Brain pericyte (primary cell): ENCODE measurements at regions not wholly inside any gene's neighbourhood (a gene's known extent, or its start where the extent isn't known, plus 50 kb on each side); places are given as distances from the start of the nearest gene placed in this dataset.
"Not testable (repeated sequence)": the region's sequence is repeated elsewhere in the genome, so short reads cannot be mapped to it uniquely, and the experiment has no call there.

Source experiments
- DNase-seq: peaks from one replicate; pipeline ENCODE4 v3.0.0-alpha.2; 2012; ENCODE audit warnings: low read depth, low spot score

DNA sequence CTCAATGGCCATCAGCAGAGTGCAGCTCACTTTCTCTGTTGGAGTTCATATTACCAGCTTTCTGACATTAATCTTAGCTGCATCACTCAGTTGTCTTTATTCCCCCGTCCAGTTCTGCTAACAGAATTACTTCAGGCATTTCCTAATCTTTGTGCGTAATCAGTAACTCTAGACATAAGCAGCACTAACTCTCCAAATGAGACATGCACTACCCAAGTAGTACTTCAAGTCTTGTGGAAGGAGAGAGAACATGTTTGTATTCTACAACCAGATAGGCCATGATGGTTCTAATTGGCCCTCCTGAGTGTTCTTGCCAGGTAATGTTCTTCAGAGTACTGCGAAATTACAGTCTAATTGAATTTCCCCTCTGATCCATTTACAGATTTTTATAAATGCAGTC lies 448.5 kb upstream of the RPS6KA3 start:
- DNase-seq = no peak

DNA sequence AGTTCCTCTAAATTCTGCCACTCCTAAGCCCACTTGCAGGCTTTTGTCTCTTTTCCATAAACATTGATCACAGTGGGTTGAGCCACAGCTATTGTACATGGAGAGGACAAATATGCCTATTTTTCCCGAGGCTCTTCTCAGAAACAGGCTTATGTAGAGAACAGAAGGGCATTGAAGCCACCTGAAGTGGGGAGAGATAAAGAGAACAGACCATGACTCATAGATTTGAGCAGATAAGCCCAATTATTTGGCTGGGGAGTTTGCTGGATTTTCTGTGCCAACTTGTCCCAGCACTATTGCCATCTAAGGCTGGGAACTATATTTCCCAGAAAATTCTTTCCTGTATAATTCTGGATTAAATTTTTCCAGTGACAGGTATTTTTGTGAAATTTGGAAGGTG lies 446.1 kb upstream of the RPS6KA3 start:
- no peak for DNase-seq

DNA sequence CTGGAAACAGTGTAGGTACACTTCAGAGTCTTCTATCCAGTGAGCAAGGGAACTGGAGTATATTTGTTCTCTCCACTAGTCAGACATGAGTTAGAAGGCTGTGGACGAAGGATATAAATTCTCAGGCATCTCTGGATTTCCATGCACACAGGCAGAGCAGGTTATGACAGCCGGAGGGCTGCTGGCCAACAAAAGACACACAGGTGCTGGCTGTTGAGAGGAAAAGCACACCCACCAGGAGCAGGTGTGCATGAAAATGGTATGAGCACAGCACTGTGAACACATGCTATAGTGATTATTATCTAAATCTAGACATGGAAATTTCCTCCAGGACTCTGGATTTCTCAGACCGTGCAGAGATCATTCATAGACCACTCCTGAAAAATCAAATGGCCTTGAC lies 444.7 kb upstream of the RPS6KA3 start:
- DNase-seq = no peak

DNA sequence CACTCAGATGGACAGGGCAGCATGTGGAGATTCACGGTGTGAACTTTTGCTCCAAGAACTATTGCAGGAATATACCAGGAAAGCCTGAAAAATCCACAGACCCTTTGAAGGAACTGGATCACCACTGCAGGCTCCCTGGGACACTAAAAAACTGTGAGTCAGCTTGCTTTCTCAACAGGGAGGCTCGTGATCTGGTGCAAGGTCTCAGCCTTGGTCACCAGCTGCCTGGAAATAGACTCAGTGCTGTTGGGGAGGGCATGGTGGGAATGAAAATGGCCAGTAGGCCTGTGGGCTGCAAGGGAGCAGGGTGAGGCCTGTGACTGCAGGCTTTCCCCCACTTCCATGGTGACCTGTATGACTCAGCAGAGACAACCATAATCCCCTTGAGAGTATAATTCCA lies 426.4 kb upstream of the RPS6KA3 start:
- DNase-seq = no peak

DNA sequence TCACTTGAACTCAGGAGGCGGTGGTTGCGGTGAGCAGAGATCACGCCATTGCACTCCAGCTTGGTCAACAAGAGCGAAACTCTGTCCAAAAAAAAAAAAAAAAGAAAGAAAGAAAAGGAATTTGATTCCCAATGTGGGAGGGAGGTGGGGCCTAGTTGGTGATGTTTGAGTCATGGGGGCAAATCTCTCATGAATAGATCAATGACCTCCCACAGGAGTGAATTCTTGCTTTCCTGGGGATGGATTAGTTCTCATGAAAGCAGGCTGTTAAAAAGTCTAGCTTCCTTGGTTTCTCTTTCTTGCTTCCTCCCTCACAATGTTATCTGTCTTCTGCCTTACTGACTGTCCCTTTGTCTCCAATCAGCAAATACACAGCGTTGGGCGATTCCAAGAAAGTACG lies 419.5 kb upstream of the RPS6KA3 start:
- no peak for DNase-seq

DNA sequence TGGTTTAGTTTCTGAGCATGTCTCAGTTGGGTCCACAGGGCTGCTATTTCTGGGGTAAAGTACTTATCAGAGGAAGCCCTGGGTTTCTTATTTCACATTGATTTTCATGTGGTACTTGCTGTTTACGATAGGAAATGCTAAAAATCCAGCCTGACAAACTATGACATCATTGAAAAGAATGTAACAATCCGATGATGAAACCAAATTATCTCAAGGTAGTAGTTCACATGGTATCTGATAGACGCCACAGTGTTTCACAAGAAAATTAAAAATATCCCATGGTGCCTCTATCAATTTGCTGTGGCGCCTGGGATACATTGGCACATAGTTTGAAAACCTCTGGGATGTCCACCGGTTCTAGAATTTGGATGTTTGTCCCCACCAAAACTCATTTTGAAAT lies 418.9 kb upstream of the RPS6KA3 start:
- no peak for DNase-seq

DNA sequence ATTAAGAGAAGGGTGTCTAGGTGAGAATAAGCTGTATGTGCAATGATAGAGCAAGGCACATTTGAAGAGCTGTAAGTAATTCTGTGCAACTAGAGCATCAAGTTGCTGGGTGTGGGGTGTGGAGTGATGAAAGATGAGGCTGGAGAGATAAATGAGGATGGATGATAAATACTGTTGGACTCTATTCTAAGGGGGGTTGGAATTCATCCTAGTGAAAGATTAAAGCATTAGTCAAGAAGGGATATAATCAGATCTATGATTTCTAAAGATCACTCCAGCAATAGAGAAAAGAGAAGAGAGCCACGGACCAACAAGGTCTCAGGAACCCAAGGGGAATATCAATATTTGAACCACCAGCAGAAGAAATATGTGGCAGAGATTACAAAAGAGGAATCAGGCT lies 415.0 kb upstream of the RPS6KA3 start:
- DNase-seq = no peak

DNA sequence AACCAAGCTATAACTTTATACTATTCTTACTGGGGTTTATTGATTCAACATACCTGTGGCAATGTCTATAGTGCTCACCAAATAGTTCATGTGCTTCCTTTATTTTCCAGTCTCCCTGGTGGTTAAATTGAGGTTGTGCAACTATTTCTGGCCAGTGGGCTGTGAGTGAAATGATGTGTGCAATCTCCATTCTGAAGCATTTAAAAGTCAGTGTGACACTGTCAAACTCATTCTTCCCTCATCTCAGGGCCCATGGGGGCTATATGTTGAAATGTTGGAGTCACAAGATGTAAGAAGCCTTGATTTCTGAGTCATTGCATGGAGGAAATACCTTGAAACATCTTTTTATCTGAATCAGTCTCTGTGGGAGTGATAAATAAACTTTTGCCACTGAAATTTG lies 414.3 kb upstream of the RPS6KA3 start:
- no peak for DNase-seq

DNA sequence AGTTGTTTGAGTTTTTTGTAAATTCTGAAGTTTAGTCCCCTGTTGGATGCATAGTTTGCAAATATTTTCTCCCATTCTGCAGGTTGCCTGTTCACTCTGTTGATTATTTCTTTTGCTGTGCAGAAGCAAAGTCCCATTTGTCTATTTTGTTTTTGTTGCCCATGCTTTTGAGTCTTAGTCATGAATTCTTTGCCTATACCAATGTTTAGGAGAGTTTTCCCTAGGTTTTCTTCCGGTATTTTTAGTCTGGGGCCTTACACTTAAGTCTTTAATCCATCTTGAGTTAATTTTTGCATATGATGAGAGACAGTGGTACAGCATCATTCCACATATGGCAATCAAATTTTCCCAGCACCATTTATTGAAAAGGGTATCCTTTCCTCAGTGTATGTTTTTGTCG lies 405.8 kb upstream of the RPS6KA3 start:
- DNase-seq = no peak

DNA sequence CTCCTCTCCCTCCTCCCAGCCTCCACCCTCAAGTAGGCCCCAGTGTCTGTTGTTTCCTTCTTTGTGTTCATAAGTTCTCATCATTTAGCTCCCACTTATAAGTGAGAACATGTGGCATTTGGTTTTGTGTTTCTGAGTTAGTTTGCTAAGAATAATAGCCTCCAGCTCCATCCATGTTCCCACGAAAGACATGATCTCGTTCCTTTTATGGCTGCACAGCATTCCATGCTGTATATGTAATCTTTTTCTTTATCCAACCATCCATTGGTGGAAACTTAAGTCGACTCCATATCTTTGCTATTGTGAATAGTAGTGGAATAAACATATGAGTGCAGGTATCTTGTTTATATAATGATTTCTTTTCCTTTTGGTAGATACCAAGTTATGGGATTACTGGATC lies 405.0 kb upstream of the RPS6KA3 start:
- not testable (repeated sequence) for DNase-seq

DNA sequence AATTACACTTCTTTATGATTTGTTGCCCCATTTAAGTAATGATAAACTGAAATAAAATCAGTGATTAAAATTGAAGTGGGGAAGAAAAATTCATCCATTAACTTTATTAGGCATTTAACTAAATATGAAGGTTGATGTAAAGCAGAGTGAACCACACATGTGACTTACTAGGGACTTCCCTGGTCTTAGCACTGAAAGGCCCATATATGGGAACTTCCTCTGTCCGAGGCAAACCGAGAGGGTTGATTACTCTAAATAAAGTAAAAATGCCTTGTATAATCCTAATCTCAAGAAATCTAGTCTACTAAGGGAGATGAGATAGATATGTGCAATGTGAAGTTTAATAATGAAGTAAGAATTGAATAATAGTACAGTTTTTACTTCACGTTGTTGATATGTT lies 403.9 kb upstream of the RPS6KA3 start:
- DNase-seq = no peak

DNA sequence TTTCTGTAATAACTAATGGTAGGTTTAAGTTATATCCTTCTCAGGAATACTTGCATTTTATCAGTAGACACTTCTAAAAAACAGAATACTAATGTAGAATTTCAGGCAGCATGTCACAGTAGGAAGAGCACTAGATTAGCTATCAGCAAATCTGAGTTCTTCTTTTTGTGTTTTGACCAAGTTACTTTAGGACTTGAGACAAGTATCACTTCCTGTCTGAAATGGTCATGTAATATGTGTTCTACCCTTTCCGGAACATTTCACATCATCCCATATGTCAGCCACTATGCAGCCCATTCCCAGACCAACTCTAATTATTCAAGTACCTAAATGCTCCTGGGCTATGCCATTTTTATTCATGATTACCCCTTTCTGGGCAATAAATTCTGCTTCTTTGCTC lies 401.8 kb upstream of the RPS6KA3 start:
- DNase-seq = no peak

DNA sequence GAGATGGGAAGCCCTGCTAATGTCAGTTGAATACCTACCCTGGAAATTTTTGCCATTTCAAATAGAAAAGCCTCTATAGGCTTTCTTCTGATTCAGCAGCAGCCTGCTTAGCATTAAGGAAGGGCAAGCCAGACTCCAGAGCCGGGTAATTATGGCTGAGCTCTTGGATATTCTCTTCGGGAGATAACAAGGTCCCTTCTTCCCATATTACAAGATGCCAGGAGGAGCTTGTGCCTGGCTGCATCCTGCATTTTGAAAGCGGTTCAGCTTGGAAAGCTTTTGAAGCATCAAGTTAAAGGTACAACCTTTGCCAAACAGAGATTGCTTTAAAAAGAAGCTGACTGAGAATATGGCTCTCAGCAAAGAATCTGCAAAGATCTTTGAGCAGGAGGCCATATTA lies 399.6 kb upstream of the RPS6KA3 start:
- no peak for DNase-seq

DNA sequence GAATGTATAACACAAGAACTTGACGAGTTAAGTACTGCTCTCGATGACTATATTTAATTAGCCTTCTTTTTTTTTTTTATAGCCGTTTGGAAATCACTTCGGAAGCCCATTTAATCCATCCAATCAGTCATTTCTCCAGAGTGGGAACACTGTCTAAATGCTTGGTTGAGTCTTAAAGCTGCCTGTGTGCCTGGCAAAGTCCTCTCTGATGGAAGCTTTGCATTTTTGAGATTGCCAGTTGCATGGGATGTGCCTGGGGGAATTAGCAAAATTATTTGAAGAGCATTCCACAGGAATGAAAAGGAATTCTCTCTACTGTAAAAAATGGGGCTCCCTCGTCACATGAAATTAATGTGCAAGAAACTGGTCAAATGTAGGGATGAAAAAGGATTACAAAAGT lies 398.8 kb upstream of the RPS6KA3 start:
- DNase-seq = no peak

DNA sequence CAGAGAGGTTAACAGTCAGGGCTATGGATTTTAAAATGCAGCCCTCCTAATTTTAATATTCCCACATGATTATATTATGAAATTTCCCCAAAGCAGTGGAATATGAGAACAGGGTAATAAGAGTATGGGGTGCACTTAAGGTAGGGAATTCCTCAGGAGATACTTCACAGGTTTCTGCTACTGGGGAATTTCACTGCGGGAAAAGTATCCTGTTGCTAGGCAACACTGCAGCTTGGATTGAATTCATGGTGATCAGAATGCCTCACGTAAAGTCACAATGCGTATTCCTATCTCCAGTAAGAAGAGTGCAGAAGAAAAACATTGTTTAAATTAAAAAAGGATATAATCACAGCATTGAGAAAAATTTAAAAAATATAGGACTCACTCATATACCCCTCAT lies 398.1 kb upstream of the RPS6KA3 start:
- DNase-seq = no peak

DNA sequence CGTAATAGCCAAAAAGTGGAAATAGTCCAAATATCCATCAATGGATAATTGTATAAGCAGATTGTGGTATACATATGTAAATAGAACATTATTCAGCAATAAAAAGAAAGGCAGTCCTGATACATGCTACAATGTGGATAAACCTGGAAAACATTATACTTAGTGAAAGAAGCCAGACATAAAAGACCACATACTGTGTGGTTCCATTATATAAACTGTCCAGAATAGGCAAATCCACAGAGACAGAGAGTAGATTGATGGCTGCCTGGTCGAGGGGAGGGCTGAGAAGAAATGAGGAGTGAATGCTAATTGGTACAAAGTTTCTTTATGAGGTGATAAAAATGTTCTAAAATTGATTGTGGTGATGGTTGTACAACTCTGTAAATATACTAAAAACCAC lies 397.4 kb upstream of the RPS6KA3 start:
- DNase-seq = no peak

DNA sequence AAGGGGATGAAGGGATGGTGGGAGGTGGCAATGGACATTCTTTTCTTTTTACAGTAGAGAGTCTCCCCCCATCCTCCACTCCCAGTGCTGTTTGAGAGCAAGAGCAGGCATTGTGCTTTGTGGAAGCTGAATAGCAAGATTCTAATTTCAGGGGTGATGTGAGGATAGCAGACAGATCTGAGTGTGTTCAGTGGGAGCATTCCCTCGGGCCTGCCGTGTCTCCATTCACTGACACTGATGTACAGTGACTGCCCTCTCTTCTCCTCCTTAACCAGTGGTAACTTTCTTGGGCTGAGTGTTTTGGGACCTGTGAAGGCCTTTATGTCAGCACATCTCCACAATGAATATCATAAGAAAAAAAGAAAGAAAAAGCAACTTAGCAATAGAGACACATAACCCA lies 396.6 kb upstream of the RPS6KA3 start:
- no peak for DNase-seq

DNA sequence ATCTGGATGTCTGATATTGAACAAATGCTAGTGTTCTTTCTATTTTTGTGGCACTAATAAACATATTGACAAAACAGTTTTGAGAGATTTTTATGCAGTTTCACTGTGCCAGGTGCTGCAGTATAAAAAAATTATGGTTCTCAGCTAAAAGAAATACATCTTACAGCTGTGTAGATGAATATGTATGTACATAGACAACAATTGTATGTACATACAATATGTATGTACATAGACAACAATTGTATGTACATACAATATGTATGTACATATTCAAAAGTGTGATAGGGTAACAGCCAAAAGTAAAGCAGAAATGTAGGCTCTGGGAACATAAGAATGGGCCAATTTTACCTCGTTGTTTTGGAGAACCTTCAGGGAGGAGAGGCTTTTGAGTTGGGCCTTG lies 390.0 kb upstream of the RPS6KA3 start:
- DNase-seq = no peak

DNA sequence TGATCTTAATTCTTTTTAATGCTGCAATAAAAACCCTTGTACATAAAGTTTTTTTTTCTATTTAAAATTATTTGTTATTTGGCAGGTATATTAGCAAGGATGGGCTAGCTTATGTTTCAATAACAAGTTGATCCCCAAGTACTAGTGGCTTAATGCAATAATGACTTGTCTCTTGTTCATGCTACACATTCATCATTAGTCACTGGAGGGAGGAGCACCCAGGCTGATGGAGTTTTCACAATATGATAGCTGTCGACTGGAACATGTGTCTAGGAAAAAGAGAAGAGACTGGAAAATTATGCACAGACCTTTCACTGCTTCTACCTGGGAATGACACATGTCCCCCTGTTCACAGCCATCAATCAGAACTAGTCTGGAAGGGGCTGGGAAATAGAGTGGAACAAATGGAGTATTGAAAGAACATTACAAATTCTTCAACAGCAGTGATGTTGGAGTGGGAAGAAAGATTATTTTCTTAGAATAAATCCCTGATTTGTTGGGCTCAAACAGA lies 387.9 kb upstream of the RPS6KA3 start:
- no peak for DNase-seq

DNA sequence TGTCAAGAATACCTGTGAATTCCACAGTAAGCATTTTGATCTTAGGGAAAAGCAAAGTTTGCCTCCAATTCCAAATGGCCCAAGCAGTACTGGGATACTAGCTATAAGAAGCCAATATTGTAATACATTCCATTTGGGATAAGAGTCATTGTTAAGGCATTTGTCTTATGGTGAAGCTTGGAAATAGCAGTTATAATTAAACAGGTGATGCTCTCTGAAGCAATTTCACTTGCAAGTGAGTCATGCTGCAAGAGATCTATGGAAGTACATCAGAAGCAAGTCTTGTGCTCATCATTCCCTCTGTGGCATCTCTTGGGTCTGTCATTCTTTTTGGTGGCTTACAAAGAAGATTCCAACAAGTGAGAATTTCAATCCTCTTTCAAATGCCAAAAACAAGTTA lies 386.4 kb upstream of the RPS6KA3 start:
- DNase-seq = no peak

DNA sequence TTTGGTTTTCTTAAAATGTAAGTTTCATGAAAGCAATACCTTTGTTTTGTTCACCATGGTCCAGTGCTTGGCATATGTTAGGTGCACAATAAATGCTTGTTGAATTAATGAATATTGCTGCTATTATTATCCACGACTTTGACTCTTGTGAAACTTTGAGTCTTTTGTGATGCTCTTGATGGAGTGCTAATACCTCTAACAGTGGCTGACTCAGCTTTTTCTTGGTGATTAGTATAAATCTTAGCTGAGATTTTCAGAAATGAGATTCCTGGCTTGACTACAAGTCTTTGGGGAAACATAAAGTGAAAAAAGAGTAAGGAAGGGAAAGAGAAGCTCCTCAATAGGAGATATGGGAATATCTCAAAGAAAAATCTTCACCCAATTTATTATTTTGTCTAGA lies 375.2 kb upstream of the RPS6KA3 start:
- DNase-seq = no peak

DNA sequence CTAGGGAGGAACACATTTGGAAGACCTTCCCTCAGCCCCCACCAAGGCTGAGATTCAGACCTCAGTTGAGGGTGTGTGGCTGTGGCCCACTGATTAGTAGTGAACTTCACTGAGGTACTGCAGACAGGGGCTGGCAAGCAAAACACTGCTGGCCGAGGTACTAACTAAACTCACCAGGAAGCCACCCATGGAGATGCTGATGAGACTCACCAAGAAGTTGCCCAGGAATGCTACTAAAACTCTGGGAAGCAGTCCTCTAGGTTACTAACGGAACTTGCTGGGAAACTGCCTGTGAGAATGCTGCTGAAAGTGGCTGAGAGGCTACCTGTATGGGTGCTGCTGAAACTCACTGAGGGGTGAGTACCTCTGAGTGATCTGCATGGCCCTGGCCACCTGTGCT lies 372.4 kb upstream of the RPS6KA3 start:
- DNase-seq = no peak

DNA sequence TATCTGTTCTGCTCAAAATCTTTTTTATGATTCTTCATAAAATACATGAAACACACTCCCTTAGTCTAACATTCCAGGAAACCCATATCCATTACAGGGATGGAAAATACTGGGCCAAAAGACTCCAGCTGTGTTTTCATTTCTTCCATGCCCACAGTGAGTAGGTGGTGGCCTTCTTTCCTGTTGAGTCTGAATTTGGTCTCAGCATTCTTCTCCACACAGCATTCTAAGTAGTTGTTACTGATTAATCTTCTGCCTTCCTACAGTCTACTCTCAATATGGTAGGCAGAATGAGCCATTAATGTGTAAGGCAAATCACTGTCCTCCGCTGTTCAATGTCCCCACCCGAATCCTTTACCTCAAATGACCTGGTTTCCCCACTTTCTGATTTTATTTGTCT lies 370.6 kb upstream of the RPS6KA3 start:
- DNase-seq = no peak

DNA sequence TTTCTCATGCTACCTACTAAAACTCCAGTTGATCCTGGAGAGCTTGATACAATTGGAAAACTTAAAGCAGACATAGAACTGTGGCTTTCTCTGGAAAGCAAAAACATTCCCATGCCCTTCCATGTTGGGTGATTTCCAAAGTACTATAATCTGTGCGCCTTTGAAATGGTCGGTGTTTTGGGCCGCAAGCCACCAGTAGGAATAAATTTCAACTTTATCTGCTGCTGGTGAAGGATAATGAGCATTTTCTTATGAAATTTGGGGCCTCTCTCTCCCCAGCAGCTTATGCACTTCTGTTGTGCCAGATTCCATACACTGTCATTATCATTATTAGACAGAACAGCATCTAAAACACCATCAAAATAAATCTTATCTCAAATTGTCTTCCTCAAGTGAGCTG lies 366.7 kb upstream of the RPS6KA3 start:
- DNase-seq = no peak

DNA sequence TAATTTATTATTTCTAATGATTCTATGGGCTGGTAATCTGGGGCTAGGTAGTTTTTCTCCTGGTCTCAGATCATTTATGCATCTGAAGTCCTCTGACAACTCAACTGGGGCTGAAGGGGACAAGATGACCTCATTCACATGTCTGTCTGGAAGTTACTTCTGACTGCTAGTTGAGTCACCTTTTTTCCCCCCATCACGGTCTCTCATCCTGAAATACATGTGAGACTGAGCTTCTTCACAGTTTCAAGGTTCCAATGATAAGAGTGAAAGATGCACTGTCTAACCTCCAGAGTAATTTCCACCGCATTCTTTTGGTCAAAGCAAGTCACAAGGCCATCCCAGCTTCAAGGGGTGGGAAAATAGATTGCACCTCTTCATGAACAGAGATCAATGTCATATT lies 356.7 kb upstream of the RPS6KA3 start:
- no peak for DNase-seq
